Spinal cord (tissue), 9 donors: ENCODE measurements at regions not wholly inside any gene's neighbourhood (a gene's known extent, or its start where the extent isn't known, plus 50 kb on each side); places are given as distances from the start of the nearest gene placed in this dataset.
"Not testable (repeated sequence)": the region's sequence is repeated elsewhere in the genome, so short reads cannot be mapped to it uniquely, and the experiment has no call there.

Experiments used
- DNase-seq, 6 donors: peaks; one replicate each; pipeline versions ENCODE4 v3.0.0 to v3.0.0-alpha.2; 2013 to 2015; ENCODE audit warnings: low spot score in 6 of 6, low read depth in 4 of 6
- H3K27ac ChIP-seq: one replicate; pipeline ENCODE4 v1.5.1; 2013; ENCODE audit warnings: low read depth, low read length, control low read depth
- H3K27me3 ChIP-seq: one replicate; pipeline ENCODE4 v1.6.1; 2013; ENCODE audit warnings: low read length; ENCODE audit not compliant: control insufficient read depth, insufficient read depth
- H3K36me3 ChIP-seq: one replicate; pipeline ENCODE4 v1.6.1; 2013; ENCODE audit warnings: low read length; ENCODE audit not compliant: control insufficient read depth, insufficient read depth
- H3K4me1 ChIP-seq: one replicate; pipeline ENCODE4 v1.6.1; 2013; ENCODE audit warnings: low read length; ENCODE audit not compliant: control insufficient read depth, insufficient read depth
- H3K4me3 ChIP-seq: one replicate; pipeline ENCODE4 v1.5.1; 2013; ENCODE audit warnings: low read depth, low read length, control low read depth
- H3K9me3 ChIP-seq: one replicate; pipeline ENCODE4 v1.6.1; 2013; ENCODE audit warnings: low read length; ENCODE audit not compliant: control insufficient read depth, insufficient read depth
- WGBS: methylation state at CpG from one replicate; pipeline ENCODE4 v1.1.5; 2013; ENCODE audit warnings: missing lambda C conversion rate; ENCODE audit not compliant: insufficient coverage; 5-methylcytosine and 5-hydroxymethylcytosine counted together
- donor health status: healthy.

DNA sequence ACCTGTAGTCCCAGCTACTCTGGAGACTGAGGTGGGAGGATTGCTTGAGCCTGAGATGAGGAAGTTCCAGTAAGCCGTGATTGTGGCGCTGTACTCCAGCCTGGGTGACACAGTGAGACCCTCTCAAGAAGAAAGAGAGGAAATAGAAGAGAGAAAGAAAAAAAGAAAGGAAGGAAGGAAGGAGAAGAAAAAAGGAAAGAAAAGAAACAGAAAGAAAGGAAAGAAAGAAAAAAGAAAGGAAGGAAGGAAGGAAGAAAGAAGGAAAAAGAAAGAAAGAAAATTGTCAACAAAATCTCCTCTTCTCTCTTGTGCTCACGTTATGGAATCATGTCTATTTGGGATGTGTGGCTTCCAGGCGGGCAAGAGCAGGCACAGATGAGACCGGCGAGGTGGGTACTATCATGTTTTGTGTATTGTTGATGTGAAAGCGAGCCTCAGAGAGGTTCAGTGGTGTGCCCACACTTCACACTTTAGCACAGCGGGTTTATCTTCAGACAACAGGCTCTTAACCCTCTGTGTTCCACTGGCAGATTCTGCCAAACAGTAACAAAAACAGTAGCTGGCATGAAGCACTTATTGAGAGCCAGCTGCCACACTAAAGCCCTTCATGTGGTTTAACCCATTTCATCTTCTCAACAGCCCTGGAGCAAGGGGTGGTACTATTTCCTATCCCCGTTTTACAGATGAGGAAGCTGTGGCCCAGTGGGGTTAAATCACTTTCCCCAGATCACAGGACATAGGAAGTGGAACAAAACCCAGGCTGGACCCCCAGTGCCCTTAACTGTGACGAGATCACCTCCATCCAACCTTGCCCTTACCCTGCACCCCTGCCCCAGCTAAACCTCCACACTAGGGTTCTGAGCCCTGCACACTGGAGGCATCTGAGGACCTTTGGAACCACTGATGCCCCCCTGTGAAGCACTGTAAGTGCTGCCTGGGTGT, 94.7 kb upstream of the TARDBP start:
- Histone ChIP-seq H3K9me3 (no peaks in the 10 kb centered on the region), H3K36me3 (no peaks in the 10 kb centered on the region), H3K27me3 (no peaks in the 10 kb centered on the region), H3K4me1 (no peaks in the 10 kb centered on the region), H3K4me3 (no peak overlapping the region), H3K27ac (no peak overlapping the region)
- WGBS, result 56% methylated on average over 4 of the region's 10 CpGs
- peak in 1 of 6 donors; percentile 16 for DNase-seq

DNA sequence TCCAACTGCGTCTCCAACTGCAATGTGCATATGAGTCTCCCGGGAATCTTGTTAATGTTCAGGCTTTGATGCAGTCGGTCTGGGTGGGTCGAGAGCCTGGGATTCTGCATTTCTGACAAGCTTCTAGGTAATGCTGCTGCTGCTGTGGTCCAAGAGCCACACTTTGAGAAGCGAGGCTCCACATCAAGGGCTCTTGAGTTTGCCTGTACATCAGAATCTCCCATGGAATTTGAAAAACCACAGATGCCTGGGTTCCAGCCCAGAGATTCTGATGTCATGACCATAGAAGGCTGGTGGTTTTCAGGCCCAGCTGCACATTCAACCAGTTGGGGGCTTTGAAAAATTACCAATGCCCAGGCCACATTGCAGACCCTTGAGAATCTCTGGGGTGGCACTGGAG, 93.9 kb upstream of the TARDBP start:
- WGBS, result 76% methylated on average over 5 of the region's 5 CpGs
- DNase-seq, result no peak
- Histone ChIP-seq H3K27ac (no peak overlapping the region), H3K27me3 (no peaks in the 10 kb centered on the region), H3K4me3 (no peak overlapping the region), H3K36me3 (no peaks in the 10 kb centered on the region), H3K4me1 (no peaks in the 10 kb centered on the region), H3K9me3 (no peaks in the 10 kb centered on the region)

DNA sequence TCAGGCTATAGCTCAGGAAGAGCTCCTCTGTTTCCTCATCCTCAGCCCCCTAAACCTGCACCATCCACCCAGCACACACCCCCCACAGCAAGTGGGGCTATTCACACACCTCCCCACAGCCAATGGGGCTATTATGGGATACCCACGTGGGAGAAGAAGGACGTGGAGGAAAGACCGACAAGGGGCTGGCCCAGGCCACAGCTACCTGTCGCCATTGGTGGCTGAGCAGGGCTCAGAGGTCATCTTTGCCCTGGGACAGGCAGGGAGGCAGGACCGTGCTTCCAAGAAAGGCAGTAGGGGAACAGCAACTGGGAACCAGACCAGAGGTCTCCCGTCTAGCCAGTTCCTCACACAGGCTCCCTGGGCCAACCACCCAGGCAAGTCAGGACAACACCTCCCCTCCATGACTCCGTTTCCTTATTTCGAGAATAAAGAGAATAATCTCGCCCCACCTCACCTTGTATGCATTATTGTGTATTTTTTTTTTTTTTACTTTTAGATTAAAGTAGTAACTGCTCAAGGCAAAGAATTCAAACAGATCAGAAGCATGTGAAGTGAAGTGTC, 92.3 kb upstream of the TARDBP start:
- Histone ChIP-seq H3K36me3 (no peaks in the 10 kb centered on the region), H3K9me3 (no peaks in the 10 kb centered on the region), H3K27me3 (no peaks in the 10 kb centered on the region), H3K4me3 (no peak overlapping the region), H3K4me1 (no peaks in the 10 kb centered on the region), H3K27ac (no peak overlapping the region)
- WGBS, result 70% methylated on average over 5 of the region's 9 CpGs
- no peak for DNase-seq

DNA sequence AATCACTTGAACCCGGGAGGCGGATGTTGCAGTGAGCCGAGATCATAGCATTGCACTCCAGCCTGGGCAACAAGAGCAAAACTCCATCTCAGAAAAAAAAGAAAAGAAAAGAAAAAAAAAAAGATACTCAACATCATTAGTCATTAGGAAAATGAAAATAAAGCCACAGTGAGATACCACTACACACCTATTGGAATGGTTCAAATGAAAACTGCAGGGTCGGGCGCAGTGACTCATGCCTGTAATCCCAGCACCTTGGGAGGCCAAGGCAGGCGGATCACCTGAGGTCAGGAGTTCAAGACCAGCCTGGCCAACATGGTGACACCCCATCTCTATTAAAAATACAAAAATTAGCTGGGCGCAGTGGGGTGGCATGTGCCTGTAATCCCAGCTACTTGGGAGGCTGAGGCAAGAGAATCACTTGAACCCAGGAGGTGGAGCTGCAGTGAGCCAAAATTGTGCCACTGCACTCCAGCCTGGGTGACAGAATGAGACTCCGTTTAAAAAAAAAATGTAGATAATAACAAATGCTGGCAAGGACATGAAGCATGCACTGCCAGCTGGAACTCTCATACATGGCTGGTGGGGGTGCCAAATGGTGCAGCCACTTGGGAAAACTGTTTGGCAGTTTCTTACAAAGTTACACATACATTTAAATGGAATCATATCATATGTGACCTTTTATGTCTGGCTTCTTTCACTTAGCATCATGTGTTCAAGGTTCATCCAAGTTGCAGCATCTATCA, 90.0 kb upstream of the TARDBP start:
- H3K4me1 ChIP-seq, H3K4me3 ChIP-seq, H3K27me3 ChIP-seq, H3K36me3 ChIP-seq, H3K9me3 ChIP-seq, H3K27ac ChIP-seq: not testable (repeated sequence)
- peak in 1 of 6 donors; percentile 73 for DNase-seq
- 67% methylated on average over 2 of the region's 8 CpGs for WGBS

DNA sequence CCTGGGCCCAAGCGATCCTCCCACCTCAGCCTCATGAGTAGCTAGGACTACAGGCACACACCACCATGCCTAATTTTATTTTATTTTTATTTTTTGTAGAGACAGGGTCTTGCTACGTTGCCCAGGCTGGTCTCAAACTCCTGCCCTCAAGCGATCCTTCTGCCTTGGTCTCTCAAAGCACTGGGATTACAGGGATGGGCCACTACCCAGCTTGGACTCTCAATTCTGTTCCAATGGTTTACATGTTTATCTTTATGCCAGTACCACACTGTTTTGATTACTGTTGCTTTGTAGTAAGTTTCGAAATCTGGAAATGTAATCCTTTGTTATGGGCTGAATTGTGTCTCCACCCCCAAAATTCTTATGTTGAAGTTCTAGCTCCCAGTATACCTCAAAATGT, 88.4 kb upstream of the TARDBP start:
- WGBS, result 94% methylated on average over 2 of the region's 4 CpGs
- H3K9me3 ChIP-seq, result peaks cover 4% of the 10 kb centered on the region
- no peak overlapping the region for H3K27ac ChIP-seq
- no peak for DNase-seq
- no peaks in the 10 kb centered on the region for H3K36me3 ChIP-seq
- no peak overlapping the region for H3K4me3 ChIP-seq
- no peaks in the 10 kb centered on the region for H3K27me3 ChIP-seq
- H3K4me1 ChIP-seq, result no peaks in the 10 kb centered on the region

DNA sequence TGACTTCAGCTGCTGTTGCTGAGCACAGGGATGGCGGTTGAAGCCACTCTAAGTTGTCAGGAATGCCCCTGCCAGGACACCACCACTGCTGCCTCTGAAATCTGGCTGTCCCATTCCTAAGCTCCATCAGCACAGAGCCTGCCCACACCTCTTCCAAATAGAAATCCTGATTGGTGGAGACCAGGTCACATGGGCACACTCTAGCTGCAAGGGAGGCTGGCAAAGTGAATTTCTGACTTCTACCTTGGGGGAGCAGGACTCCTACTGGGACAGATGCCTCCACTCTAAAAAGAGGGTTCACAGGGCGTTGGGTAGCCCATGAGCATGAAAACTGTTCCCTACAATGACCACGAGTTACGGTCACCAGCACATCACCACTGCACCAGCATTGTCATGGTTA, 83.8 kb upstream of the TARDBP start:
- H3K36me3 ChIP-seq, result no peaks in the 10 kb centered on the region
- H3K4me3 ChIP-seq, result no peak overlapping the region
- no peaks in the 10 kb centered on the region for H3K27me3 ChIP-seq
- WGBS, result 84% methylated on average over 4 of the region's 4 CpGs
- no peaks in the 10 kb centered on the region for H3K4me1 ChIP-seq
- H3K27ac ChIP-seq, result no peak overlapping the region
- no peak for DNase-seq
- peaks cover 4% of the 10 kb centered on the region for H3K9me3 ChIP-seq

DNA sequence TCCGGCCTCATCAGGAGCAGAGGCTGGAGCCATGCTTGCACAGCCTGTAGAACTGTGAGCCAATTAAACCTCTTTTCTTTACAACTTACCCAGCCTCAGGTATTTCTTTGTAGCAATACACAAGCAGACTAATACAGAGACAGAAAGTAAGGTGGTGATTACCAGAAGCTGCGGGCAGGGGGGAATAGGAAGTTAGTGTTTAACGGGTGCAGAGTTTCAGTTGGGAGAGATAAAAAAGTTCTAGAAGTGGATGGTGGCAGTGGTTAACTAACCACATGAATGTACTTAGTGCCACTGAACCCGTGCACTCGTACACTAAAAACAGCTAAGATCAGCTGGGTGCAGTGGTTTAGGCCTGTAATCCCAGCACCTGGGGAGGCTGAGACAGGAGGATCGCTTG, 80.4 kb upstream of the TARDBP start:
- H3K9me3 ChIP-seq, result peaks cover 4% of the 10 kb centered on the region
- H3K27ac ChIP-seq, result no peak overlapping the region
- 82% methylated on average over 5 of the region's 6 CpGs for WGBS
- H3K27me3 ChIP-seq, result no peaks in the 10 kb centered on the region
- no peak for DNase-seq
- peaks cover 1% of the 10 kb centered on the region for H3K4me1 ChIP-seq
- no peaks in the 10 kb centered on the region for H3K36me3 ChIP-seq
- H3K4me3 ChIP-seq, result no peak overlapping the region

DNA sequence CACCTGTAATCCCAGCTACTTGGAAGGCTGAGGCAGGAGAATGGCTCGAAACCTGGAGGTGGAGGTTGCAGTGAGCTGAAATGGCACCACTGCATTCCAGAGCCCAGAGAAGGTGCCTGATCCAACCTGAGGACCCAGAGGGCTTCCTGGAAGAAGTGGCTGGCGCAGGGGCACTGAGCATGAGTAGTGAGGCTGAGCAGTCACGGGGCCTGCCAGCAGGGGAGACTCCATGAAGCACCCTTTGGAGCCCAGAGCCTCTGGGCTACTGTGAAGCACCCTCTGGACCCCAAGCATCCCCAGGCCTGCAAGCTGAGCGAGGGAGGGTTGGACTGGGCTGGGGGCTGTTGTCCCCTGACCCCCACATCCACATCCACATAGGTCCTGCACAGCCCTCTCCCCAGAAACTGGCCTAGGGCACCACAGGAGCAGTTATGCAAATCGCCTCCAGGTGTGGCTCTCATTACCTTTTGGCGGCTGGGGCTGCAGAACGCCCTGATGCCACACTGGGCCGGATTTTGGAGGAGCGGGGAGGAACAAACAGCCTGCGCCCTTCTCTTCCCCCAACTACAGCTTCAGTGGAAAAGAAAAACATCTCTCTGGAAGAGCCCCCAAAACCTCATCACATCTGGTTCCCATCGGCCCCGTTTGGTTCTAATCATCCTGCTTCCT, 78.2 kb upstream of the TARDBP start:
- Histone ChIP-seq H3K4me3 (no peak overlapping the region), H3K27me3 (peaks cover under 1% of the 10 kb centered on the region), H3K9me3 (no peaks in the 10 kb centered on the region), H3K4me1 (peaks cover 8% of the 10 kb centered on the region), H3K27ac (no peak overlapping the region), H3K36me3 (no peaks in the 10 kb centered on the region)
- WGBS, result 70% methylated on average over 12 of the region's 12 CpGs
- DNase-seq, result no peak

DNA sequence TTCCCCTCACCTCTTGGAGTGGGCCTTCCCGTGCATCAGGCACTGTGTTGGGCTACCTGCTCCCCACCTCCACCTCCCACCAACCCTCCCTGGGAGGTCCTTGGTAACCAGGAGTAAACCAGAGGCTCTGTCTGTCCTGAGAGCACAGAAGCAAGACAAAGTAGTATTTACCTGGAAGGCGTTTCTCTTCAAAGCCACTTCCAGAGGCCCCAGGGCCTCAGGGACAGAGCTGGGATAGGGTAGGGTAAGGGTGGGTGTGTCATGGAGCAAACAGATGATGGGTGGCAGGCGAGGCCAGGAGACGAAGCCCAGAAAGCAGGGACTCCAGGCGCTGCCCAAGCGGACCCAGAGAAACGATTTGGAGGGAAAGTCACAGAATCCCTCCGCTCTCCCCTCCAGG, 77.2 kb upstream of the TARDBP start:
- H3K27me3 ChIP-seq, result peaks cover 5% of the 10 kb centered on the region
- H3K4me3 ChIP-seq, result no peak overlapping the region
- no peak for DNase-seq
- H3K36me3 ChIP-seq, result no peaks in the 10 kb centered on the region
- H3K4me1 ChIP-seq, result peaks cover 14% of the 10 kb centered on the region
- 69% methylated on average over 8 of the region's 8 CpGs for WGBS
- H3K9me3 ChIP-seq, result no peaks in the 10 kb centered on the region
- H3K27ac ChIP-seq, result no peak overlapping the region
